ENCODE measurements at regions not wholly inside any gene's neighbourhood (a gene's known extent, or its start where the extent isn't known, plus 50 kb on each side); places are given as distances from the start of the nearest gene placed in this dataset.

DNA sequence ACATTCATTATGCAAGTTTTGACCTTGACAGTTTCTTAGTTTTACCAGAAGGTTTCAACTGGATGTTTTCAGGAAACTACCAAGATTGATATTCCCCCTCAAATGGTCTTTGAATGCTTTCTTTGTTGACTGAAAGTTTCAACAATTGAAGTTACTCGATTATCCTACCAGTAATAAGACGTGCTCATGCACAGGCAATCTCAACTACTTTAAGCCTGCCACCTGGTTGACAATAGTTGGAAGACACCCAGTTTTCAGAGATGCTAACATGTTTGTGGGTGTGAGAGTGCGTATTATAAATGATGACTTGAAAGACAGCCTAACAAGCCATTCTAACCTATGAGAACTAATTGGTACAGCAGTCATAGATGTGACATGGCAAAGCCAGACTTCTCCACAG, 73.4 kb upstream of the ITPRID1 start:
- TF ChIP-seq CTCF (IDR thresholded peaks at IDR 0.05) (no peak), POLR2A (IDR thresholded peaks at IDR 0.05) (no peak)
